Stomach smooth muscle (tissue), 2 donors: ENCODE measurements at regions not wholly inside any gene's neighbourhood (a gene's known extent, or its start where the extent isn't known, plus 50 kb on each side); places are given as distances from the start of the nearest gene placed in this dataset.

Source experiments
- H3K27ac ChIP-seq: one replicate; pipeline ENCODE4 v1.7.0; 2013; ENCODE audit warnings: mild to moderate bottlenecking, low read length, inconsistent platforms
- H3K27me3 ChIP-seq, 2 donors: one replicate each; pipeline ENCODE4 v1.7.0; 2013; ENCODE audit warnings: low read length in 2 of 2; ENCODE audit not compliant: insufficient read depth in 2 of 2, control insufficient read depth in 1 of 2
- H3K36me3 ChIP-seq, 2 donors: one replicate each; pipeline ENCODE4 v1.7.0; 2013; ENCODE audit warnings: low read length in 2 of 2; ENCODE audit not compliant: control insufficient read depth in 2 of 2, insufficient read depth in 2 of 2
- H3K4me1 ChIP-seq: one replicate; pipeline ENCODE4 v1.7.0; 2013; ENCODE audit warnings: low read length; ENCODE audit not compliant: control insufficient read depth, insufficient read depth
- H3K4me3 ChIP-seq, 2 donors: one replicate each; pipeline ENCODE4 v1.7.0; 2013; ENCODE audit warnings: low read length in 2 of 2
- H3K9ac ChIP-seq, 2 donors: one replicate each; pipeline ENCODE4 v1.7.0; 2013; ENCODE audit warnings: low read length in 2 of 2, mild to moderate bottlenecking in 1 of 2
- H3K9me3 ChIP-seq, 2 donors: one replicate each; pipeline ENCODE4 v1.7.0; 2013; ENCODE audit warnings: low read length in 2 of 2; ENCODE audit not compliant: control insufficient read depth in 2 of 2
- donor health status: healthy.
- donor health status: Pancreatic carcinoma.

GRCh38 chr7:68442931-68443631 is 1155.2 kb upstream of the AUTS2 start:
- Histone ChIP-seq H3K4me1 (no peaks in the 10 kb centered on the region), H3K9ac (no peak overlapping the region), H3K27ac (no peak overlapping the region), H3K9me3 (no peaks in the 10 kb centered on the region), H3K4me3 (no peak overlapping the region), H3K36me3 (no peaks in the 10 kb centered on the region), H3K27me3 (no peaks in the 10 kb centered on the region)

- no peak overlapping the region for H3K27ac ChIP-seq
- H3K36me3 ChIP-seq, result no peaks in the 10 kb centered on the region
- H3K4me3 ChIP-seq, result no peak overlapping the region
- no peaks in the 10 kb centered on the region for H3K9me3 ChIP-seq
- H3K27me3 ChIP-seq, result no peaks in the 10 kb centered on the region
- H3K4me1 ChIP-seq, result no peaks in the 10 kb centered on the region
- H3K9ac ChIP-seq, result no peak overlapping the region
These were observed 1154.2 kb upstream of the AUTS2 start for GRCh38 chr7:68444042-68444441.

- Histone ChIP-seq H3K4me3 (no peak overlapping the region), H3K27me3 (no peaks in the 10 kb centered on the region), H3K9me3 (no peaks in the 10 kb centered on the region), H3K36me3 (no peaks in the 10 kb centered on the region), H3K4me1 (no peaks in the 10 kb centered on the region), H3K9ac (no peak overlapping the region), H3K27ac (no peak overlapping the region)
These were observed 1153.3 kb upstream of the AUTS2 start for GRCh38 chr7:68444956-68445355.

DNA sequence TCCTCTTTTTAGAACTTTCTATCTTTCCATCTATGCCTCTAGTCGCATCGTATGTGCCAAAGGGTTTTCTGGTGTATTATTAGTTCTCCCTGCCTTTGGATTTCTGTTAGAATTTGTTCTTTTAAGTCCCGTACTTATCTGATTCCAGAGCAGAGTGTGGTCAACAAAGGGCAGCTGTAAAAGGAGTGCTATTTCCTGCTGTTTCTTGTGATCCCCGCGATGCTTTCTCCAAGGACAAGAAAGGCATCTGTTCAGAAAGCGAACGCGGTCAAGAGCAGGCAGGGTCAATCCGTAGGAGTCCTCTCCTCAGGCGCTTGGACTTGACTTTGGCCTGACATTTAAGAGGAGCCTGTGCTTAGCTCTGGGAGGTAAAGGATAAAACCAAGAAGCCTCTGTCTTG is 1152.1 kb upstream of the AUTS2 start:
- H3K9me3 ChIP-seq, result no peaks in the 10 kb centered on the region
- H3K4me1 ChIP-seq, result no peaks in the 10 kb centered on the region
- no peak overlapping the region for H3K9ac ChIP-seq
- H3K27me3 ChIP-seq, result no peaks in the 10 kb centered on the region
- H3K27ac ChIP-seq, result no peak overlapping the region
- no peak overlapping the region for H3K4me3 ChIP-seq
- H3K36me3 ChIP-seq, result no peaks in the 10 kb centered on the region

- Histone ChIP-seq H3K9me3 (no peaks in the 10 kb centered on the region), H3K27me3 (no peaks in the 10 kb centered on the region), H3K27ac (no peak overlapping the region), H3K4me1 (no peaks in the 10 kb centered on the region), H3K9ac (no peak overlapping the region), H3K36me3 (no peaks in the 10 kb centered on the region), H3K4me3 (no peak overlapping the region)
These were observed 1149.2 kb upstream of the AUTS2 start for GRCh38 chr7:68449099-68449498.

DNA sequence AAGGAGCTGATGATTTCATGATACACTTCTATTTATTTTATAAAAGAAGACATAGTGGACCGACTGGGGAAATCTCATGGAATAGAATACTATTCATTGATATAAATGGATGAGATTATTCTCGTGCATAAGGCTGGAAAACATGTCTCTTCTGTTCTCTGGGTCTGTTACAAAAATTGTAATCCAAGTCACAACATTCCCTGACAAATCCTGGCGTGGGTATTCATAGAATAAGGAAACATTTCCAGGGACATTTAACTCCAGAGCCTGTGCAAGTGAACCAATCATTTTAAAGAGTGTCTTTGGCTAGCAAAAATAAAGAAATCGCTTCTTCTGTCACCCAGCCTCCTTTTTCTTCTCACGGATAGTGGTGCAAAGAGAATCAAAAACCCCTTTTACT is 1148.5 kb upstream of the AUTS2 start:
- Histone ChIP-seq H3K4me3 (no peak overlapping the region), H3K27me3 (no peaks in the 10 kb centered on the region), H3K9me3 (no peaks in the 10 kb centered on the region), H3K9ac (no peak overlapping the region), H3K4me1 (no peaks in the 10 kb centered on the region), H3K27ac (no peak overlapping the region), H3K36me3 (no peaks in the 10 kb centered on the region)

DNA sequence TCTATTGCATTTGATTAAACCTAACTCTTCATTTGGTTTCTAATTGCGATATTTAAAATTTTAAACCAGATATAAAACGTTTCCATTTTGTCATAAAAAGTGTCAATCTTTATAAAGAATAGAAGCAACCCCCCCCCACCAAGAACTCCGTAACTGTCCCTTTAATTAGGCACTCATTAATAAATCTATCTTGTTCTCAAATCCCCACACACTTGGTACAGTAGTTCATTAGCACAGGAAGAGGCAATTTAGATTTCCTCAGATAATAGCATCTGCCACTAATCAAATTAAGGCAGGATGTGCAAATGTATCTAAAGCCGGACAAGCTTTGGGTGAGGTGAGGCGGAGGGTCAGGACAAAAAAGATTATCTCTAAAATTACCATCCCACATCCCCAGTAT is 1143.3 kb upstream of the AUTS2 start:
- no peaks in the 10 kb centered on the region for H3K27me3 ChIP-seq
- peaks cover 0 to 7% of the 10 kb centered on the region in 2 donors for H3K9me3 ChIP-seq
- no peak overlapping the region for H3K4me3 ChIP-seq
- no peak overlapping the region for H3K9ac ChIP-seq
- H3K36me3 ChIP-seq, result no peaks in the 10 kb centered on the region
- H3K4me1 ChIP-seq, result no peaks in the 10 kb centered on the region
- H3K27ac ChIP-seq, result no peak overlapping the region

GRCh38 chr7:68456469-68456868 is 1141.8 kb upstream of the AUTS2 start:
- no peak overlapping the region for H3K27ac ChIP-seq
- H3K9ac ChIP-seq, result no peak overlapping the region
- H3K9me3 ChIP-seq, result peaks cover 0 to 7% of the 10 kb centered on the region in 2 donors
- H3K4me1 ChIP-seq, result no peaks in the 10 kb centered on the region
- no peaks in the 10 kb centered on the region for H3K36me3 ChIP-seq
- H3K4me3 ChIP-seq, result no peak overlapping the region
- no peaks in the 10 kb centered on the region for H3K27me3 ChIP-seq

- no peak overlapping the region for H3K27ac ChIP-seq
- H3K9ac ChIP-seq, result no peak overlapping the region
- no peaks in the 10 kb centered on the region for H3K4me1 ChIP-seq
- no peaks in the 10 kb centered on the region for H3K27me3 ChIP-seq
- peaks cover 0 to 7% of the 10 kb centered on the region in 2 donors for H3K9me3 ChIP-seq
- H3K36me3 ChIP-seq, result no peaks in the 10 kb centered on the region
- no peak overlapping the region for H3K4me3 ChIP-seq
These were observed 1140.8 kb upstream of the AUTS2 start for GRCh38 chr7:68457481-68457880.

DNA sequence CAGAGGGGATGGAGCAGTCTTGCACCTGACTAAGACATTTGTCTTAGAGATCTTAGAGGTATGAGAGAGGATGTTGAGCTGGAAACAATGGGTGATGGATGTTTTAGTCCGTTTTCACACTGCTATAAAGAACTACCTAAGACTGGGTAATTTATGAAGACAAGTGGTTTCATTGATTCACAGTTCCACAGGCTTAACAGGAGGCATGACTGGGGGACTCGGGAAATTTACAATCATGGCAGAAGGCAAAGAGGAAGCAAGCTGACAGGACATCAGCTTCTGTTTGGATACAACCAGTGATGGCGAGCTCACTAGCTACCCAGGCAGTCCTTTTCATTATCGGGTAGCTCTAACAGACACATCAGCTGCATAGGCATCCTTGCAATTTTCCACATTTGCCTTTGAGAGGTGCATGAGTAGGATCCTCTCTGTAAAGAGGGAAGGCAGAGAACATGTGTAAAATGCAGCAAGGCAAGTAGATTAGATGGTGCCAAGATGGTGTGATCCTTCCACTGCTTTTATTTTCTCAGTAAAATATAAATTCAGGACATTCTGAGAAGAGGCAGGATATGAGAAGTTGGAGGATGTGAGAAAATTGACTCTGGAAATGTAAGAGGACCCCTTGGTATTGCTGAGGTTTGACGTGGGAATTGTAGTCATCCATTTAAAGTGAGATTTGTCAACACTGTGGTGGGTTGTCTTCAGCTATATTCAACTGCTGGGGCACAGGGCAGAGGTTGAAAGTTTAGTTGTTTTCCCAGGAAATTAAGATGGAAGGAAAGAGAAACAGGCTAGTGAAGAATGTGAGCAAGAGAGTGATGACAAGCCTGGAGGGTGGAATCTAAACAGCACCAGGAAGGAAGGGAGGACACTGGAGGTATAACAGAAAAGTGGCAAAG is 1140.0 kb upstream of the AUTS2 start:
- Histone ChIP-seq H3K4me3 (no peak overlapping the region), H3K27ac (no peak overlapping the region), H3K9me3 (peaks cover 0 to 7% of the 10 kb centered on the region in 2 donors), H3K4me1 (no peaks in the 10 kb centered on the region), H3K36me3 (no peaks in the 10 kb centered on the region), H3K9ac (no peak overlapping the region), H3K27me3 (no peaks in the 10 kb centered on the region)

DNA sequence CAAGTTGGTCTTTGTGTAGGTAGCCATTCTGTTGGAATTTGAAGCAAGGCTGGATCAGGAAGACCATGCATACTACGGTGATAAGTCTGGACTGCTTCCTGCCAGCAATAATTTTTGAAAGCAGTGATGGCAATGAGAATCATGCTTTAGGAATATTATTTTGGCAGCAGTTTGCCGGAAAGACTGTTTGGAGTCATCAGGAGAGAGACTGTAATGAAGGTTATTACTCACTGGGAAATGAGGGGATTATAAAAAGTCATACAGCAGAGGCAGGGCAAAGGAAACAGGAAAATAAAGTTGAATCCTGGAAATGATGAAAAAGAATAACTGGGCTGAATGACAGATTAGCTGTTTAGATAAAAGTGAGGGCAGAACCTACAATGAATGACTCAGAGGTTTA is 1136.8 kb upstream of the AUTS2 start:
- H3K9ac ChIP-seq, result no peak overlapping the region

More for the DNA sequence above, 1136.8 kb upstream of the AUTS2 start:
- Histone ChIP-seq H3K4me1 (no peaks in the 10 kb centered on the region), H3K27me3 (peaks cover 0 to 2% of the 10 kb centered on the region in 2 donors), H3K27ac (no peak overlapping the region), H3K4me3 (no peak overlapping the region), H3K9me3 (peaks cover 0 to 7% of the 10 kb centered on the region in 2 donors), H3K36me3 (no peaks in the 10 kb centered on the region)
